ENCODE measurements at regions not wholly inside any gene's neighbourhood (a gene's known extent, or its start where the extent isn't known, plus 50 kb on each side); places are given as distances from the start of the nearest gene placed in this dataset.

DNA sequence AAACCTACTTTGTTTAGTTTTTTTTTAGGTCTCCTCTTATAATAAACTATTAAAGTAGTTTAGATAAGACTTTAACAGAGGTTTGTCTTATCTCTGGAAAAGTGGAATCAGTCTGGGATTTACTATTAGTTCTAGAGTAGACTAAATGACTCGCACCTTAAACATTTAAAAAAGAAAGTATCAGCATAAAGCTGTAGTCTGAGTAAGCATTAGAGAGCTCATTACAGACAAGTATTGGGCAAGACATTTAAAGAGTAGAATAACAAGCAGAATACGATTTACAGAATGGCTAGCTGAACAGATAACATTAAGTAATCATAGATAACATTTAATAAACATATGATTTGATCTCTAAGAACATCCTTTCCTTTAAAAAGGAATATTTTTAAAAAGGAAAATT lies 226.0 kb upstream of the DMAC1 start:
- TF ChIP-seq, protein P1, sequence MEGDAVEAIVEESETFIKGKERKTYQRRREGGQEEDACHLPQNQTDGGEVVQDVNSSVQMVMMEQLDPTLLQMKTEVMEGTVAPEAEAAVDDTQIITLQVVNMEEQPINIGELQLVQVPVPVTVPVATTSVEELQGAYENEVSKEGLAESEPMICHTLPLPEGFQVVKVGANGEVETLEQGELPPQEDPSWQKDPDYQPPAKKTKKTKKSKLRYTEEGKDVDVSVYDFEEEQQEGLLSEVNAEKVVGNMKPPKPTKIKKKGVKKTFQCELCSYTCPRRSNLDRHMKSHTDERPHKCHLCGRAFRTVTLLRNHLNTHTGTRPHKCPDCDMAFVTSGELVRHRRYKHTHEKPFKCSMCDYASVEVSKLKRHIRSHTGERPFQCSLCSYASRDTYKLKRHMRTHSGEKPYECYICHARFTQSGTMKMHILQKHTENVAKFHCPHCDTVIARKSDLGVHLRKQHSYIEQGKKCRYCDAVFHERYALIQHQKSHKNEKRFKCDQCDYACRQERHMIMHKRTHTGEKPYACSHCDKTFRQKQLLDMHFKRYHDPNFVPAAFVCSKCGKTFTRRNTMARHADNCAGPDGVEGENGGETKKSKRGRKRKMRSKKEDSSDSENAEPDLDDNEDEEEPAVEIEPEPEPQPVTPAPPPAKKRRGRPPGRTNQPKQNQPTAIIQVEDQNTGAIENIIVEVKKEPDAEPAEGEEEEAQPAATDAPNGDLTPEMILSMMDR (IDR thresholded peaks at IDR 0.05; ENCODE audit: insufficient read depth, low read length, poor library complexity, severe bottlenecking): no peak
- no peak for TF ChIP-seq EZH2phosphoT487 (conservative IDR thresholded peaks at IDR 0.05; ENCODE audit: low read length)
